ENCODE measurements at regions not wholly inside any gene's neighbourhood (a gene's known extent, or its start where the extent isn't known, plus 50 kb on each side); places are given as distances from the start of the nearest gene placed in this dataset.

GRCh38 chr11:71198141-71198822 is 54.1 kb downstream of the SHANK2 start:
- DNase-seq (ENCODE audit: insufficient read length, low spot score) (no peak), FAIRE-seq (no peak)
- no peak for TF ChIP-seq CTCF (IDR thresholded peaks at IDR 0.05; ENCODE audit: insufficient read depth, missing control alignments)

- DNase-seq (ENCODE audit: insufficient read length, low spot score): no peak
- no peak for TF ChIP-seq CTCF (IDR thresholded peaks at IDR 0.05; ENCODE audit: insufficient read depth, missing control alignments)
- FAIRE-seq: no peak
Measured at GRCh38 chr11:71197096-71197495, 55.3 kb downstream of the SHANK2 start.

GRCh38 chr11:71194710-71195109 is 57.7 kb downstream of the SHANK2 start:
- FAIRE-seq (no peak), DNase-seq (ENCODE audit: insufficient read length, low spot score) (no peak)
- no peak for TF ChIP-seq CTCF (IDR thresholded peaks at IDR 0.05; ENCODE audit: insufficient read depth, missing control alignments)

- no peak for TF ChIP-seq CTCF (IDR thresholded peaks at IDR 0.05; ENCODE audit: insufficient read depth, missing control alignments)
- DNase-seq (ENCODE audit: insufficient read length, low spot score): no peak
- FAIRE-seq: no peak
Measured at GRCh38 chr11:71193431-71193830, 58.9 kb downstream of the SHANK2 start.

GRCh38 chr11:71192629-71193028 is 59.7 kb downstream of the SHANK2 start:
- DNase-seq (ENCODE audit: insufficient read length, low spot score): no peak
- no peak for TF ChIP-seq CTCF (IDR thresholded peaks at IDR 0.05; ENCODE audit: insufficient read depth, missing control alignments)
- FAIRE-seq: no peak

- no peak for FAIRE-seq
- no peak for DNase-seq (ENCODE audit: insufficient read length, low spot score)
- TF ChIP-seq CTCF (IDR thresholded peaks at IDR 0.05; ENCODE audit: insufficient read depth, missing control alignments): no peak
Measured at GRCh38 chr11:71191201-71191600, 61.2 kb downstream of the SHANK2 start.

GRCh38 chr11:71190551-71190950 is 61.8 kb downstream of the SHANK2 start:
- FAIRE-seq: no peak
- no peak for TF ChIP-seq CTCF (IDR thresholded peaks at IDR 0.05; ENCODE audit: insufficient read depth, missing control alignments)
- DNase-seq (ENCODE audit: insufficient read length, low spot score): no peak

Data from D721Med (cell line).